ENCODE measurements at regions not wholly inside any gene's neighbourhood (a gene's known extent, or its start where the extent isn't known, plus 50 kb on each side); places are given as distances from the start of the nearest gene placed in this dataset.

- TF ChIP-seq CTCF (IDR thresholded peaks at IDR 0.05) (no peak), POLR2A (IDR thresholded peaks at IDR 0.05) (no peak)
These were observed 185.1 kb downstream of the NOL4 start for GRCh38 chr18:34039611-34040010.

All from body of pancreas (tissue), 4 donors.